ENCODE measurements at regions not wholly inside any gene's neighbourhood (a gene's known extent, or its start where the extent isn't known, plus 50 kb on each side); places are given as distances from the start of the nearest gene placed in this dataset.

DNA sequence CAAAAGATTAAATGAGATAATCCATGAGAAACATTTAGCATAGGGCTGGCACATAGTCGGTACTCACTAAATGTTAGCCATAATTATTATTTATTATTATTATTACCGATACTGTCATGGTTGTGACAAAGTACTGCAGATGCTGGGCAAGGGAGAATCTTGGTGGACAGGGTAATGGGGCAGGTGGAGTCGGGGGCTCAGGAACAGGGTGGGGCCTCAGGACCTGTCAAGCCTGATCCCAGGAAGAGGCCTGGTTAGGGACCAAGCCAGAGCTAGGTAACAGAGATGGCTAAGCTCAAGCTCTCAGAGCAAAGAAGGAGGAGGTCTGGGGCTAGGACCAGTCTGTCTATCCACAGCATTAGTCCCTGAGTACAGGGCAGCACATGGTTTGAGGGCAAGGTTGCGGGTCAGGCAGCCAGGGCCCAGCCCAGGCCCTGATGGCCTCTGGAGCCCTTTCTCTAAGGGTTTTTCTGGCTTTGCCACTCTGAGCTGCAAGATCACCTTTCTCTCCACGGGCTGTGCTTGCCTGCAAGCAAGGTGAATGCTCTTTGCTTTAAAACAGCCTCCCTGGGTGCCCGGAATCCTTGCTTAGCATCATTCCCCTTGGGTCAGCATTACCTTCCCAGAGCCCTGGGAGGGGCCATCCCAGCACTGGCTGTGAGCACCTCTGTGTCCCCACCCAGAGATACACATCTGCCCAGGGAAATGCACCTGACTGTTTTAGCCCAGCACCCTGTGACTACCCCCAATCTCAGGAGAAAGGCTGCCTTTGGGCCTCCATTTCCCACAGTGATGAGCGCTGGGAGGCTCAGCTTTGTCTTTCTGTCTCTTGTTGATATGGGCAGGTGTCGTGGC, 572.0 kb downstream of the PTPRU start:
- no peak for TF ChIP-seq POLR2A (IDR thresholded peaks at IDR 0.05; ENCODE audit: insufficient read depth in 1 of 2, low read depth in 2 of 2, low read length in 2 of 2)
- TF ChIP-seq, protein P1, sequence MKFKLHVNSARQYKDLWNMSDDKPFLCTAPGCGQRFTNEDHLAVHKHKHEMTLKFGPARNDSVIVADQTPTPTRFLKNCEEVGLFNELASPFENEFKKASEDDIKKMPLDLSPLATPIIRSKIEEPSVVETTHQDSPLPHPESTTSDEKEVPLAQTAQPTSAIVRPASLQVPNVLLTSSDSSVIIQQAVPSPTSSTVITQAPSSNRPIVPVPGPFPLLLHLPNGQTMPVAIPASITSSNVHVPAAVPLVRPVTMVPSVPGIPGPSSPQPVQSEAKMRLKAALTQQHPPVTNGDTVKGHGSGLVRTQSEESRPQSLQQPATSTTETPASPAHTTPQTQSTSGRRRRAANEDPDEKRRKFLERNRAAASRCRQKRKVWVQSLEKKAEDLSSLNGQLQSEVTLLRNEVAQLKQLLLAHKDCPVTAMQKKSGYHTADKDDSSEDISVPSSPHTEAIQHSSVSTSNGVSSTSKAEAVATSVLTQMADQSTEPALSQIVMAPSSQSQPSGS (CRISPR knock-in tag; IDR thresholded peaks at IDR 0.05): no peak
- TF ChIP-seq, protein P2, sequence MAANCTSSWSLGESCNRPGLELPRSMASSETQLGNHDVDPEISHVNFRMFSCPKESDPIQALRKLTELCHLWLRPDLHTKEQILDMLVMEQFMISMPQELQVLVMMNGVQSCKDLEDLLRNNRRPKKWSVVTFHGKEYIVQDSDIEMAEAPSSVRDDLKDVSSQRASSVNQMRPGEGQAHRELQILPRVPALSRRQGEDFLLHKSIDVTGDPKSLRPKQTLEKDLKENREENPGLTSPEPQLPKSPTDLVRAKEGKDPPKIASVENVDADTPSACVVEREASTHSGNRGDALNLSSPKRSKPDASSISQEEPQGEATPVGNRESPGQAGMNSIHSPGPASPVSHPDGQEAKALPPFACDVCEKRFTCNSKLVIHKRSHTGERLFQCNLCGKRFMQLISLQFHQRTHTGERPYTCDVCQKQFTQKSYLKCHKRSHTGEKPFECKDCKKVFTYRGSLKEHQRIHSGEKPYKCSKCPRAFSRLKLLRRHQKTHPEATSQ (CRISPR knock-in tag; IDR thresholded peaks at IDR 0.05; ENCODE audit: borderline replicate concordance): no peak
- TF ChIP-seq, protein P3, sequence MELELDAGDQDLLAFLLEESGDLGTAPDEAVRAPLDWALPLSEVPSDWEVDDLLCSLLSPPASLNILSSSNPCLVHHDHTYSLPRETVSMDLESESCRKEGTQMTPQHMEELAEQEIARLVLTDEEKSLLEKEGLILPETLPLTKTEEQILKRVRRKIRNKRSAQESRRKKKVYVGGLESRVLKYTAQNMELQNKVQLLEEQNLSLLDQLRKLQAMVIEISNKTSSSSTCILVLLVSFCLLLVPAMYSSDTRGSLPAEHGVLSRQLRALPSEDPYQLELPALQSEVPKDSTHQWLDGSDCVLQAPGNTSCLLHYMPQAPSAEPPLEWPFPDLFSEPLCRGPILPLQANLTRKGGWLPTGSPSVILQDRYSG (CRISPR knock-in tag; IDR thresholded peaks at IDR 0.05): no peak
- TF ChIP-seq RBFOX2 (IDR thresholded peaks at IDR 0.05; ENCODE audit: low read depth, low read length): no peak
- TF ChIP-seq, protein P4, sequence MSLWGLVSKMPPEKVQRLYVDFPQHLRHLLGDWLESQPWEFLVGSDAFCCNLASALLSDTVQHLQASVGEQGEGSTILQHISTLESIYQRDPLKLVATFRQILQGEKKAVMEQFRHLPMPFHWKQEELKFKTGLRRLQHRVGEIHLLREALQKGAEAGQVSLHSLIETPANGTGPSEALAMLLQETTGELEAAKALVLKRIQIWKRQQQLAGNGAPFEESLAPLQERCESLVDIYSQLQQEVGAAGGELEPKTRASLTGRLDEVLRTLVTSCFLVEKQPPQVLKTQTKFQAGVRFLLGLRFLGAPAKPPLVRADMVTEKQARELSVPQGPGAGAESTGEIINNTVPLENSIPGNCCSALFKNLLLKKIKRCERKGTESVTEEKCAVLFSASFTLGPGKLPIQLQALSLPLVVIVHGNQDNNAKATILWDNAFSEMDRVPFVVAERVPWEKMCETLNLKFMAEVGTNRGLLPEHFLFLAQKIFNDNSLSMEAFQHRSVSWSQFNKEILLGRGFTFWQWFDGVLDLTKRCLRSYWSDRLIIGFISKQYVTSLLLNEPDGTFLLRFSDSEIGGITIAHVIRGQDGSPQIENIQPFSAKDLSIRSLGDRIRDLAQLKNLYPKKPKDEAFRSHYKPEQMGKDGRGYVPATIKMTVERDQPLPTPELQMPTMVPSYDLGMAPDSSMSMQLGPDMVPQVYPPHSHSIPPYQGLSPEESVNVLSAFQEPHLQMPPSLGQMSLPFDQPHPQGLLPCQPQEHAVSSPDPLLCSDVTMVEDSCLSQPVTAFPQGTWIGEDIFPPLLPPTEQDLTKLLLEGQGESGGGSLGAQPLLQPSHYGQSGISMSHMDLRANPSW (CRISPR knock-in tag; IDR thresholded peaks at IDR 0.05; ENCODE audit: borderline replicate concordance): no peak
